ENCODE measurements at regions not wholly inside any gene's neighbourhood (a gene's known extent, or its start where the extent isn't known, plus 50 kb on each side); places are given as distances from the start of the nearest gene placed in this dataset.

GRCh38 chr1:199015799-199016198 is 377.0 kb downstream of the PTPRC start:
- Mint-ChIP-seq H3K4me1 (ENCODE audit: unreplicated experiment) (peaks cover 10% of the 10 kb centered on the region), H3K4me3 (ENCODE audit: unreplicated experiment) (no peak overlapping the region), H3K27ac (ENCODE audit: unreplicated experiment) (no peak overlapping the region), H3K9me3 (ENCODE audit: unreplicated experiment) (peaks cover 4% of the 10 kb centered on the region), H3K36me3 (ENCODE audit: unreplicated experiment) (no peaks in the 10 kb centered on the region), H3K27me3 (ENCODE audit: unreplicated experiment) (no peaks in the 10 kb centered on the region)
- TF ChIP-seq CTCF (IDR thresholded peaks at IDR 0.05) = no peak
- no peak for DNase-seq (ENCODE audit: extremely low spot score, unreplicated experiment)

GRCh38 chr1:199018471-199019135 is 379.8 kb downstream of the PTPRC start:
- H3K9me3 Mint-ChIP-seq (ENCODE audit: unreplicated experiment) = peaks cover 8% of the 10 kb centered on the region
- peaks cover 5% of the 10 kb centered on the region for H3K4me1 Mint-ChIP-seq (ENCODE audit: unreplicated experiment)
- no peak for TF ChIP-seq CTCF (IDR thresholded peaks at IDR 0.05)
- DNase-seq (ENCODE audit: extremely low spot score, unreplicated experiment) = no peak
- H3K27ac Mint-ChIP-seq (ENCODE audit: unreplicated experiment) = no peak overlapping the region
- no peak overlapping the region for H3K4me3 Mint-ChIP-seq (ENCODE audit: unreplicated experiment)
- H3K36me3 Mint-ChIP-seq (ENCODE audit: unreplicated experiment) = no peaks in the 10 kb centered on the region
- no peaks in the 10 kb centered on the region for H3K27me3 Mint-ChIP-seq (ENCODE audit: unreplicated experiment)

- DNase-seq (ENCODE audit: extremely low spot score, unreplicated experiment) = no peak
- Mint-ChIP-seq H3K4me3 (ENCODE audit: unreplicated experiment) (no peak overlapping the region), H3K9me3 (ENCODE audit: unreplicated experiment) (peaks cover 8% of the 10 kb centered on the region), H3K27me3 (ENCODE audit: unreplicated experiment) (no peaks in the 10 kb centered on the region), H3K4me1 (ENCODE audit: unreplicated experiment) (peaks cover 5% of the 10 kb centered on the region), H3K27ac (ENCODE audit: unreplicated experiment) (no peak overlapping the region), H3K36me3 (ENCODE audit: unreplicated experiment) (no peaks in the 10 kb centered on the region)
- TF ChIP-seq CTCF (IDR thresholded peaks at IDR 0.05) = no peak
Measured at GRCh38 chr1:199020051-199020450, 381.2 kb downstream of the PTPRC start.

- Mint-ChIP-seq H3K36me3 (ENCODE audit: unreplicated experiment) (no peaks in the 10 kb centered on the region), H3K9me3 (ENCODE audit: unreplicated experiment) (peaks cover 6% of the 10 kb centered on the region), H3K4me3 (ENCODE audit: unreplicated experiment) (no peak overlapping the region), H3K27me3 (ENCODE audit: unreplicated experiment) (no peaks in the 10 kb centered on the region), H3K27ac (ENCODE audit: unreplicated experiment) (no peak overlapping the region), H3K4me1 (ENCODE audit: unreplicated experiment) (peaks cover 5% of the 10 kb centered on the region)
- DNase-seq (ENCODE audit: extremely low spot score, unreplicated experiment) = no peak
- TF ChIP-seq CTCF (IDR thresholded peaks at IDR 0.05) = no peak
Measured at GRCh38 chr1:199020904-199021303, 382.1 kb downstream of the PTPRC start.

GRCh38 chr1:199029401-199029800 is 390.6 kb downstream of the PTPRC start:
- no peak for TF ChIP-seq CTCF (IDR thresholded peaks at IDR 0.05)
- no peak for DNase-seq (ENCODE audit: extremely low spot score, unreplicated experiment)

More at GRCh38 chr1:199029401-199029800, 390.6 kb downstream of the PTPRC start:
- Mint-ChIP-seq H3K27ac (ENCODE audit: unreplicated experiment) (no peak overlapping the region), H3K36me3 (ENCODE audit: unreplicated experiment) (no peaks in the 10 kb centered on the region), H3K27me3 (ENCODE audit: unreplicated experiment) (no peaks in the 10 kb centered on the region), H3K4me3 (ENCODE audit: unreplicated experiment) (no peak overlapping the region), H3K4me1 (ENCODE audit: unreplicated experiment) (peaks cover 24% of the 10 kb centered on the region), H3K9me3 (ENCODE audit: unreplicated experiment) (no peaks in the 10 kb centered on the region)
